ENCODE measurements at regions not wholly inside any gene's neighbourhood (a gene's known extent, or its start where the extent isn't known, plus 50 kb on each side); places are given as distances from the start of the nearest gene placed in this dataset.

DNA sequence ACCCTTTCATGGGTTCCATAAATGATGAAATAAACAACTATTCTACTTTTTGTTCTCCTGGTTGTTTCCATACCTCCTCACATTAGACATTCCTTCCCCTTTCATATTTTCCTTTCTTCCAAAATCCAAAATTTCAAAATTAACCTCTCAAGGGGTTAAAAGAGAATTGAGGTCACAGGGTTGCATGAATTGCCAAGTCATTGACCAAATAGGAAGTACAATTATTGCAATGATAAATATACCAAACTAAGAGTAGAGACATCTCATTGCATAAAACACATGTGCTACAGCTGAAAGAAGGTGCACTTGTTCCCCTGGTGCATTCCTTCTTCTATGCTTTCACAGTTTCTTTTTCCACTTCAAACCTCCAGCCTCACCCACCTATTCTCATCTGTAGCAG is 136.1 kb downstream of the KCTD12 start:
- TF ChIP-seq TAF1 (IDR thresholded peaks at IDR 0.05; ENCODE audit: borderline replicate concordance, low read depth, low read length) (no peak), EZH2phosphoT487 (IDR thresholded peaks at IDR 0.05; ENCODE audit: borderline replicate concordance, low read depth) (no peak), TCF12 (IDR thresholded peaks at IDR 0.05) (no peak), SMC3 (IDR thresholded peaks at IDR 0.05; ENCODE audit: low read depth, low read length) (no peak), POLR2AphosphoS5 (IDR thresholded peaks at IDR 0.05; ENCODE audit: low read depth, low read length) (no peak)
- TF ChIP-seq, protein P1, sequence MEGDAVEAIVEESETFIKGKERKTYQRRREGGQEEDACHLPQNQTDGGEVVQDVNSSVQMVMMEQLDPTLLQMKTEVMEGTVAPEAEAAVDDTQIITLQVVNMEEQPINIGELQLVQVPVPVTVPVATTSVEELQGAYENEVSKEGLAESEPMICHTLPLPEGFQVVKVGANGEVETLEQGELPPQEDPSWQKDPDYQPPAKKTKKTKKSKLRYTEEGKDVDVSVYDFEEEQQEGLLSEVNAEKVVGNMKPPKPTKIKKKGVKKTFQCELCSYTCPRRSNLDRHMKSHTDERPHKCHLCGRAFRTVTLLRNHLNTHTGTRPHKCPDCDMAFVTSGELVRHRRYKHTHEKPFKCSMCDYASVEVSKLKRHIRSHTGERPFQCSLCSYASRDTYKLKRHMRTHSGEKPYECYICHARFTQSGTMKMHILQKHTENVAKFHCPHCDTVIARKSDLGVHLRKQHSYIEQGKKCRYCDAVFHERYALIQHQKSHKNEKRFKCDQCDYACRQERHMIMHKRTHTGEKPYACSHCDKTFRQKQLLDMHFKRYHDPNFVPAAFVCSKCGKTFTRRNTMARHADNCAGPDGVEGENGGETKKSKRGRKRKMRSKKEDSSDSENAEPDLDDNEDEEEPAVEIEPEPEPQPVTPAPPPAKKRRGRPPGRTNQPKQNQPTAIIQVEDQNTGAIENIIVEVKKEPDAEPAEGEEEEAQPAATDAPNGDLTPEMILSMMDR (IDR thresholded peaks at IDR 0.05), result no peak
